Neutrophil (primary cell): ENCODE measurements at regions not wholly inside any gene's neighbourhood (a gene's known extent, or its start where the extent isn't known, plus 50 kb on each side); places are given as distances from the start of the nearest gene placed in this dataset.

ENCODE experiments used
- H3K27ac ChIP-seq: fragments of 200-600 bp; sonication (generic); 2 replicates; pipeline ENCODE4 v1.5.1; 2016; ENCODE audit warnings: mild to moderate bottlenecking, moderate library complexity
- H3K27me3 ChIP-seq: fragments of 200-600 bp; sonication (generic); 2 replicates; pipeline ENCODE4 v1.6.0; 2016; ENCODE audit warnings: mild to moderate bottlenecking
- H3K36me3 ChIP-seq: fragments of 200-600 bp; sonication (generic); 2 replicates; pipeline ENCODE4 v1.5.1; 2017
- H3K4me1 ChIP-seq, 2 experiments: fragments of 200-600 bp in 1 of 2; sonication (generic) in 1 of 2; 1 replicate in 1 of 2; 2 replicates in 1 of 2; pipeline versions ENCODE4 v1.5.1 to v1.6.1; 2013 to 2016; ENCODE audit warnings: low read depth in 1 of 2, low read length in 1 of 2, mild to moderate bottlenecking in 1 of 2, moderate library complexity in 1 of 2; ENCODE audit not compliant: control insufficient read depth in 1 of 2, insufficient read depth in 1 of 2
- H3K4me3 ChIP-seq, 2 experiments: fragments of 200-600 bp in 1 of 2; sonication (generic) in 1 of 2; 1 replicate in 1 of 2; 2 replicates in 1 of 2; pipeline ENCODE4 v1.5.1; 2013 to 2016; ENCODE audit warnings: low read depth in 1 of 2, low read length in 1 of 2, mild to moderate bottlenecking in 1 of 2, moderate library complexity in 1 of 2
- H3K9me3 ChIP-seq: fragments of 200-600 bp; sonication (generic); 2 replicates; pipeline ENCODE4 v1.5.1; 2016
- TF ChIP-seq, protein P1 (sequence below): fragments of 200-600 bp; sonication (generic); IDR thresholded peaks from 2 replicates; pipeline ENCODE4 v1.5.1; 2016; ENCODE audit warnings: antibody characterized with exemption

DNA sequence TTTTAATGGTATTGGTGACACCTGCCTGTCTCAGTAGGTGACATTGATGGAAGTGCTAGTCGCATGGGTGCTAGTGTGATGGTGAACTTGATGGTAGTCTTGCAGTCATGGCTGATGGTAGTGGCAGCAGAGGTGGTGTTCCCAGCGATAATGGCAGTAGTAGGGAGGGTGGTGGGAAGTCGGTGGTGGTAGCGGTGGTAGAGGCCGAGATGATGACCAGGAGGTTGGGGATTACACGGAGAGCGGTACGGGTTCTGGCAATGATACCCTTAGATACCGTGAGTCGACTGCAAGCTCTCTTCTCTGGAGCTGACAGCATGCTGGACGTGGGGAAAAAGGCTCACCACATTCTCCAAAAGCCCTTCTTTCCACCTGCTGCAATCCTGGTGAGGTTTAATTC, 99.4 kb upstream of the SLC2A1 start:
- H3K9me3 ChIP-seq, result no peaks in the 10 kb centered on the region
- H3K27ac ChIP-seq, result no peak overlapping the region
- peaks cover 13% of the 10 kb centered on the region for H3K27me3 ChIP-seq
- H3K36me3 ChIP-seq, result no peaks in the 10 kb centered on the region
- TF ChIP-seq, protein P1, sequence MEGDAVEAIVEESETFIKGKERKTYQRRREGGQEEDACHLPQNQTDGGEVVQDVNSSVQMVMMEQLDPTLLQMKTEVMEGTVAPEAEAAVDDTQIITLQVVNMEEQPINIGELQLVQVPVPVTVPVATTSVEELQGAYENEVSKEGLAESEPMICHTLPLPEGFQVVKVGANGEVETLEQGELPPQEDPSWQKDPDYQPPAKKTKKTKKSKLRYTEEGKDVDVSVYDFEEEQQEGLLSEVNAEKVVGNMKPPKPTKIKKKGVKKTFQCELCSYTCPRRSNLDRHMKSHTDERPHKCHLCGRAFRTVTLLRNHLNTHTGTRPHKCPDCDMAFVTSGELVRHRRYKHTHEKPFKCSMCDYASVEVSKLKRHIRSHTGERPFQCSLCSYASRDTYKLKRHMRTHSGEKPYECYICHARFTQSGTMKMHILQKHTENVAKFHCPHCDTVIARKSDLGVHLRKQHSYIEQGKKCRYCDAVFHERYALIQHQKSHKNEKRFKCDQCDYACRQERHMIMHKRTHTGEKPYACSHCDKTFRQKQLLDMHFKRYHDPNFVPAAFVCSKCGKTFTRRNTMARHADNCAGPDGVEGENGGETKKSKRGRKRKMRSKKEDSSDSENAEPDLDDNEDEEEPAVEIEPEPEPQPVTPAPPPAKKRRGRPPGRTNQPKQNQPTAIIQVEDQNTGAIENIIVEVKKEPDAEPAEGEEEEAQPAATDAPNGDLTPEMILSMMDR, result no peak
- H3K4me1 ChIP-seq, result no peaks in the 10 kb centered on the region
- no peak overlapping the region for H3K4me3 ChIP-seq

DNA sequence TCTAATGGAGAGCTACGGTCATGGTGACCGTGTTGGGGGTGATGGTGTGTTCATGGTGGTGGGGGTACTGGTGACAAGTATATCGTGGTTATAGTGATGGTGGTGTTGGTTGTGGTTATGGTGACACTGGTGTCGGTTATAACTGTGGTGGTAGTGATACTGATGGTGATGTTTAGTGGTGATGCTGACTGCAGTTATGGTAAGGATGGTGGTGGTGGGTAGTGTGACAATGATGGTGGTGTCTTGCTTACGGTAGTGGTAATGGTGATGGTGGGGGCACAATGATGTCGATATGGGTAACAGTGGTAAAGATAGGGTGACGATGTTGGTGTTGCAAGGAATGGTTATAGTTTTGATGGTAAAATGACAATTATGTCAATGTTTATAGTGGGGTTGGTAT, 98.9 kb upstream of the SLC2A1 start:
- Histone ChIP-seq H3K9me3 (no peaks in the 10 kb centered on the region), H3K4me3 (no peak overlapping the region), H3K27me3 (peaks cover 13% of the 10 kb centered on the region), H3K27ac (no peak overlapping the region), H3K36me3 (no peaks in the 10 kb centered on the region), H3K4me1 (no peaks in the 10 kb centered on the region)
- TF ChIP-seq, protein P1, result no peak

DNA sequence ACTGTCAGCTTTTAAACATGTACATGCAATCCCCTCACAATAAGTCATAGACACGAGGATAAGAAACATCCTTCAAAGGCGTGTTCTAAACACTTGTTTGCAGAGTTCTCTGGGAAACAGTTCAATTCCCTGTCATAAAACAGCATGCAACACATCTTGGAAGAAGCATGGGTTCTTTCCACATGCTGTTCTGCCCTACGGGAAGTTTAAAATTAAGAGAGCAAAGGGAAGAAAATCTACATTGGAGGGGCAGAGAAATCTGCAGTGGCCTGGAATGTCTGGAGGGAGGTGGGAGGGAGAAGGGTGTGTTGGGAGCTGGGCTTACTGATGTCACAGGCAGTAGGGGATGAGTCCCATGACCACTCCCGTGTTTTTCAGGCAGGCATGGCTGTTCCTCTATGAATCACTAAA, 98.3 kb upstream of the SLC2A1 start:
- Histone ChIP-seq H3K9me3 (no peaks in the 10 kb centered on the region), H3K27ac (no peak overlapping the region), H3K4me1 (no peaks in the 10 kb centered on the region), H3K36me3 (no peaks in the 10 kb centered on the region), H3K4me3 (no peak overlapping the region), H3K27me3 (peaks cover 13% of the 10 kb centered on the region)
- TF ChIP-seq, protein P1, result no peak

DNA sequence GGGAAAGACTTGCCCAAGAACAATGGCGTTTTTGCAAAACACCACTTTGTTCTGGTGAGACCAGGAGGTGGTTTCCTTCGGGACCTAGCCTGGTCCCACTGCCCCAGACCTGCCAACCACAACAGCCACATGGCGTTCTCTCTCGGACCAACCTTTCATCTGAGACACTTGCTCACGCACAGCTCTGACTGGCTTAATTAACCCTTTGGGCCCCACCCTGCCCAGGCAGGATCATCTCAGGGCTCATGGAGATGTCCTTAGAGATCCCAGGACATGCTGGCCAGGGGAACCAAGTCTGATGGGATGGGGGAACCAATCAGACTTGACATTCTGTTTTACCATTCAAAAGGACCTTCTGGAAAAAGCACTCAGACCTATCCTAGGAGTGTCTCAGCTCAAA, 97.8 kb upstream of the SLC2A1 start:
- Histone ChIP-seq H3K4me1 (no peaks in the 10 kb centered on the region), H3K9me3 (no peaks in the 10 kb centered on the region), H3K27ac (no peak overlapping the region), H3K27me3 (peaks cover 13% of the 10 kb centered on the region), H3K4me3 (no peak overlapping the region), H3K36me3 (no peaks in the 10 kb centered on the region)
- TF ChIP-seq, protein P1, result no peak

DNA sequence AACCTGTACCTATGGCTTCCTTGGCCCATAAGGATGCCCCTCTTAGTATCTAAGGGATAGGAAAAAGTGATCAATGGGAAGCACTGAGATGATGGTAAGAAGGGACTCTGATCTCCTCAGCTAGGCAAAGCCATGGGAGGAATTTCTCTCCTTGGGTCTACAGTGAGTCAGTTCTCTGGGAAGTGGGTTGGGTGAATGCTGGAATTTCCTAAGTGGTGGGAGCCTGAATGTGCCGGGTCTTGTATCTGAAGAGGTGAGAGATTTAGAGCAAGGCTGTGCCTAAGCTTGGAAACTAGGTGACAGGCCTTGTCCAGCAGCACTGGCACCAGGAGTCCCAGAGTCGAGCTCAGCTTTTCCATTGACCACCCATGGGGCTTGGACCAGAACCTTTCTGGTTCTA, 96.3 kb upstream of the SLC2A1 start:
- Histone ChIP-seq H3K27me3 (peaks cover 13% of the 10 kb centered on the region), H3K36me3 (no peaks in the 10 kb centered on the region), H3K9me3 (no peaks in the 10 kb centered on the region), H3K4me1 (no peaks in the 10 kb centered on the region), H3K27ac (no peak overlapping the region), H3K4me3 (no peak overlapping the region)
- TF ChIP-seq, protein P1, result no peak
